ENCODE measurements at regions not wholly inside any gene's neighbourhood (a gene's known extent, or its start where the extent isn't known, plus 50 kb on each side); places are given as distances from the start of the nearest gene placed in this dataset.
A peak's percentile ranks its signal among the peaks of the same experiment; 100 is the strongest.

DNA sequence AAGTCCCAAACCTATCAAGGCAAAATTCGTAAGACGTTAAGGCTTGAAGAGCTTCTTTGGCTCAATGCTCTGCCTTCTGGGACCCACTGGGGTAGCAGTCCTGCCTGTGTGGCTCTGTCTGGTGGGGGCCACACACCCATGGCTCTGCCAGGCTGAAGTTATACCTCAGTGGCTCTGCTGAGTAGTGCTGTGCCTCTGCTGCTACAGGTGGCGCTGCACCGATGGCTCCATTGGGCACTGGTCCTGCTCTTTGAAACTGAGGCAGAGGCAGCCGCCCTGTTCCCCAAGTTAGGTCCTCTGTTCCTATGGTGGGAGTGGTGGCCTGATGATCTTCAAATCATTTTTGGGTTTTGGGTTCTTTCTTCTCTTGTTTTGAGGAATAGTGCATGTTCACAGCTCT lies 68.0 kb upstream of the AP4E1 start:
- Histone ChIP-seq H3K9me3 (no peaks in the 10 kb centered on the region), H3K4me1 (no peaks in the 10 kb centered on the region), H3K27me3 (no peaks in the 10 kb centered on the region), H3K27ac (no peak overlapping the region), H3K36me3 (no peaks in the 10 kb centered on the region), H3K4me3 (no peak overlapping the region)
- DNase-seq (ENCODE audit: extremely low spot score in 2 of 2): no peak
- TF ChIP-seq POLR2A (IDR thresholded peaks at IDR 0.05) (no peak), POLR2AphosphoS5 (IDR thresholded peaks at IDR 0.05; ENCODE audit: insufficient read depth in 1 of 2, low read depth in 1 of 2) (no peak)
- TF ChIP-seq, protein P1, sequence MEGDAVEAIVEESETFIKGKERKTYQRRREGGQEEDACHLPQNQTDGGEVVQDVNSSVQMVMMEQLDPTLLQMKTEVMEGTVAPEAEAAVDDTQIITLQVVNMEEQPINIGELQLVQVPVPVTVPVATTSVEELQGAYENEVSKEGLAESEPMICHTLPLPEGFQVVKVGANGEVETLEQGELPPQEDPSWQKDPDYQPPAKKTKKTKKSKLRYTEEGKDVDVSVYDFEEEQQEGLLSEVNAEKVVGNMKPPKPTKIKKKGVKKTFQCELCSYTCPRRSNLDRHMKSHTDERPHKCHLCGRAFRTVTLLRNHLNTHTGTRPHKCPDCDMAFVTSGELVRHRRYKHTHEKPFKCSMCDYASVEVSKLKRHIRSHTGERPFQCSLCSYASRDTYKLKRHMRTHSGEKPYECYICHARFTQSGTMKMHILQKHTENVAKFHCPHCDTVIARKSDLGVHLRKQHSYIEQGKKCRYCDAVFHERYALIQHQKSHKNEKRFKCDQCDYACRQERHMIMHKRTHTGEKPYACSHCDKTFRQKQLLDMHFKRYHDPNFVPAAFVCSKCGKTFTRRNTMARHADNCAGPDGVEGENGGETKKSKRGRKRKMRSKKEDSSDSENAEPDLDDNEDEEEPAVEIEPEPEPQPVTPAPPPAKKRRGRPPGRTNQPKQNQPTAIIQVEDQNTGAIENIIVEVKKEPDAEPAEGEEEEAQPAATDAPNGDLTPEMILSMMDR (IDR thresholded peaks at IDR 0.05): no peak
- intact Hi-C loops (cut with DNase I): no loop called here

DNA sequence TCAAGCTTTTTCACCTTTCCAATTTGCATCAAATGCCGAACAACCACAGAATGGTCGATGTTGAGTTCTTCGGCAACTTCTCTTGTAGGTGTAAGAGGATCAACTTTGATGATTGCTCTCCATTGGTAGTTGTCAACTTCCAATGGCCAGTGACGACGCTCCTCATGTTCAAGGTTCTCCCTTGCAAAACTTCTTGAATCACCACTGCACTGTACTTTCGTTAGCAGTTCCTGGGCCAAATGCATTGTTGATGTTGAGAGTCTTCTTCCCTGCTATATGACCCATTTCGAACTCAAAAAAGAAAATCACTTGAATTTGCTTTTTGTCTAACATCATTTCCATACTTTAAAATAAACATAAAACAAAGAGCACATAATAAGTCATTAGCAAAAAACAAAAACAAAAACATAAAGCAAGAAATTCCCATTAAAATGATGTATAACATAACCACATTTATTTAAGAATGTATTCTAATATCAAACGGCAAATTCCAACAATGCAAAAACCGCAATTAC lies 71.2 kb upstream of the AP4E1 start:
- TF ChIP-seq, protein P1 (IDR thresholded peaks at IDR 0.05): no peak
- TF ChIP-seq POLR2A (IDR thresholded peaks at IDR 0.05) (no peak), POLR2AphosphoS5 (IDR thresholded peaks at IDR 0.05; ENCODE audit: insufficient read depth in 1 of 2, low read depth in 1 of 2) (no peak)
- Histone ChIP-seq H3K27ac (no peak overlapping the region), H3K9me3 (no peaks in the 10 kb centered on the region), H3K4me3 (no peak overlapping the region), H3K4me1 (no peaks in the 10 kb centered on the region), H3K27me3 (no peaks in the 10 kb centered on the region), H3K36me3 (no peaks in the 10 kb centered on the region)
- no peak for DNase-seq (ENCODE audit: extremely low spot score in 2 of 2)
- intact Hi-C loops (cut with DNase I): no loop called here

DNA sequence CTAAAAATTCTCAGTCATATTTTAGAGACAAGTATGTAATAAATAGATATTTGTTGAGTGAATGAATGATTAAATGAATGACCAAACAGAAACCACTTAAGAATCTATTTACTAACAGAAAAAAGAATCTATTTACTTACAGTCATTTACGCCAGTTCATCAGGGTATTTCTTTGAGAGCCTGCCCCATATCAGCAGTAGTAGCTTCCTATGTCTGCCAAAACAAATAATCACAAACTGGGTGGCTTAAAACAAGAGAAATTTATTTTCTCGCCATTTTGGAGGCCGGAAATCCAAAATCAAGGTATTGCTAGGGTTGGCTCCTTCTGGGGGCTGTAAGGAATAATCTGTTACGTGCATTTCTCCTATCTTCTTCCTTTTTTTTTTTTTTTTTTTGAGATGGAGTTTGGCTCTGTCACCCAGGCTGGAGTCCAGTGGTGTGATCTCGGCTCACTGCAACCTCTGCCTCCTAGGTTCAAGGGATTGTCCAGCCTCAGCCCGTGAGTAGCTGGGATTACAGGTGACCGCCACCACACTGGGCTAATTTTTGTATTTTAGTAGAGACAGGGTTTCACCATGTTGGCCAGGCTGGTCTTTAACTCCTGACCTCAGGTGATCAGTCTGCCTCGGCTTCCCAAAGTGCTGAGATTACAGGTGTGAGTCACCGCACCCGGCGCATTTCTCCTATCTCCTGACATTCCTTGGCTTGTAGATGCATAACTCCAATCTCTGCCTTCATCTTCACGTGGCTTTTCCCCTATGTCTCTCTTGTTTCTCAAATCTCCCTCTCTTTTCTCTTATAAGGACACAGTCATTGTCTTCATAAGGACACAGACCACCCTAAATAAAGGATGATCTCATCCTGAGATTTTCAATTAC lies 65.2 kb upstream of the SPPL2A start:
- intact Hi-C loops (cut with DNase I): no loop called here
- no peak for TF ChIP-seq POLR2AphosphoS5 (IDR thresholded peaks at IDR 0.05; ENCODE audit: insufficient read depth in 1 of 2, low read depth in 1 of 2)
- no peak for TF ChIP-seq POLR2A (IDR thresholded peaks at IDR 0.05)
- TF ChIP-seq, protein P1 (IDR thresholded peaks at IDR 0.05): no peak
- no peaks in the 10 kb centered on the region for H3K27me3 ChIP-seq

DNA sequence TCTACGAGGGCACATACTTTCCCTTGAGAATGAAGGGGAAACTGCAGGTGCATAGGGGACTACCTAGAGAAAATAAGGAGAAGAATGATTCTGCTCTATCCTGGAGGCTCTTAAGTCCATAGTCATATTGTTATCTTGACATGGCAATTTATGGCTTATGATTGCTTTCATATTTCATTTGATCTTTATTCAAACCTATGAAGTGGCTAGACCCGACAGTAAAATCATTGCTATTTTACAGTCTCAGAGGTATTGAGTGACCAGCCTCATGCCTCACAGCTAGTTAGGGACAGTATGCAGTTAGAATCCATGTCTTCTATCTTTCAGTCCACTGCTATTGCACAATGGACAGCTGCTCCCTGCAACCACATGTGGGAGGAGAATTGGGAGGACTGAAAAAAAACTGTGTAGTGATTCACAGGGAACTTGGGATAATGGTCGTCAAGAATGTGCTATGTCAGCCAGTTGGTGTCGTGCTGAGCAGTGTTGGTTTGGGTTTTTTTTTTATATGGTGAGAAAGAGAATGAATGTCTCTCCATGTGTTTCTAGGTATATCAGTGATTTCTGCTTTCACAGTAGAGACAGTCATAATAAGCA lies 63.2 kb upstream of the SPPL2A start:
- intact Hi-C loops (cut with DNase I): no loop called here
- Histone ChIP-seq H3K4me3 (no peak overlapping the region), H3K4me1 (no peaks in the 10 kb centered on the region), H3K9me3 (no peaks in the 10 kb centered on the region), H3K36me3 (no peaks in the 10 kb centered on the region), H3K27ac (no peak overlapping the region), H3K27me3 (no peaks in the 10 kb centered on the region)
- DNase-seq (ENCODE audit: extremely low spot score in 2 of 2): no peak
- TF ChIP-seq POLR2AphosphoS5 (IDR thresholded peaks at IDR 0.05; ENCODE audit: insufficient read depth in 1 of 2, low read depth in 1 of 2) (peak in 1 of 2 donors; percentile 29), POLR2A (IDR thresholded peaks at IDR 0.05) (no peak)
- TF ChIP-seq, protein P1 (IDR thresholded peaks at IDR 0.05): no peak

More for the DNA sequence above, 65.2 kb upstream of the SPPL2A start:
- Histone ChIP-seq H3K9me3 (no peaks in the 10 kb centered on the region), H3K4me1 (no peaks in the 10 kb centered on the region), H3K4me3 (no peak overlapping the region), H3K36me3 (no peaks in the 10 kb centered on the region), H3K27ac (no peak overlapping the region)
- DNase-seq (ENCODE audit: extremely low spot score in 2 of 2): no peak

DNA sequence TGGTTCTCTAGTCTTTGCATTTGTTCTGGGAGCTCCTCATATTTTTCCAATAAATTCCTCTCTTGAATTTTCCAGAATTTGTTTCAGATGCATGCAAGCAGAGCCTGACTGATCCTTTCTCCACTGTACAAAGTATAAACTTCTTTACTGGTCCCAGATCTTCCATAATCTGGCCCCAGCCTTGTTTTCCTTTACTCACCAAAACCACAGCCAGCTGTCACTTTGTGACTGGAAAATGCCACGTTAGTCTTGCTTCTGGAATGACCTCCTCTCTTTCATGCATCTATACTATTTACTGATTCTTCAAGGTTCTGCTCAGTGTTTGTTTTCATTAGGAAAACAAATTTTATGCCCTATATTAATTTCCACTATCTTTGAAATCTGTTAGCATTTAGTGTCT lies 60.4 kb upstream of the SPPL2A start:
- no peak overlapping the region for H3K27ac ChIP-seq
- no peak overlapping the region for H3K4me3 ChIP-seq
- no peaks in the 10 kb centered on the region for H3K9me3 ChIP-seq
- no peaks in the 10 kb centered on the region for H3K36me3 ChIP-seq
- TF ChIP-seq POLR2A (IDR thresholded peaks at IDR 0.05) (no peak), POLR2AphosphoS5 (IDR thresholded peaks at IDR 0.05; ENCODE audit: insufficient read depth in 1 of 2, low read depth in 1 of 2) (no peak)
- TF ChIP-seq, protein P1 (IDR thresholded peaks at IDR 0.05): no peak
- H3K27me3 ChIP-seq: no peaks in the 10 kb centered on the region
- intact Hi-C loops (cut with DNase I): no loop called here
- no peaks in the 10 kb centered on the region for H3K4me1 ChIP-seq
- no peak for DNase-seq (ENCODE audit: extremely low spot score in 2 of 2)
